Activated T-cell treated with anti-CD3 and anti-CD28 coated beads, Interleukin-2, amount 50 U/mL, for 24 hours (primary cell): ENCODE measurements at regions not wholly inside any gene's neighbourhood (a gene's known extent, or its start where the extent isn't known, plus 50 kb on each side); places are given as distances from the start of the nearest gene placed in this dataset.

ENCODE experiments used
- DNase-seq: peaks from one replicate; pipeline ENCODE4 v3.0.0-alpha.2; 2020
- H3K27ac Mint-ChIP-seq: 2 replicates; pipeline ENCODE4 v1.8.0; 2020; ENCODE audit warnings: mild to moderate bottlenecking, mixed read lengths
- H3K27me3 Mint-ChIP-seq: 2 replicates; pipeline ENCODE4 v1.8.0; 2020; ENCODE audit warnings: mixed read lengths
- H3K36me3 Mint-ChIP-seq: 2 replicates; pipeline ENCODE4 v1.8.0; 2020; ENCODE audit warnings: low read depth, mixed read lengths
- H3K4me1 Mint-ChIP-seq: 2 replicates; pipeline ENCODE4 v1.8.0; 2020; ENCODE audit warnings: low read depth, mixed read lengths
- H3K4me3 Mint-ChIP-seq: 2 replicates; pipeline ENCODE4 v1.8.0; 2020; ENCODE audit warnings: mild to moderate bottlenecking, moderate library complexity, mixed read lengths
- H3K9me3 Mint-ChIP-seq: 2 replicates; pipeline ENCODE4 v1.8.0; 2020; ENCODE audit warnings: mixed read lengths

DNA sequence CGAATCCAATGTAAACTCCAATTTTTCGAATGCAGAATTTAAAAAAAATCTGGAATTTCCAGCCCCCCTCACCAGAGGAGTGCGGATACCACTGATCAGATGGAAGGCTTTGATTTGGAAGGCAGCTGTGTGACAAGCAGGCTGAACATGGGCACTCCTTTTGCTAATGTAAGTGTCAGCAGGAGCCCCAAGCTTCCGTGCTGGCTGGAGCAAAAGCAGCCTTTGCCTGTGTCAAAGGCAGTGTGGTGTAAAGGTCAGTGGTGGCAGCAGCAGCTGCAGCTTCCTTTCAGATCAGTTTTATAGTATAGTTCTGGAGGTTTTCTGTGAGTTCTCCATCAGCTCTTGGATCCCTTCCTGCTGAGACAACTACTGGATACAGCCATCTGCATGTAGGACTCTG is 259.9 kb downstream of the CTH start:
- Mint-ChIP-seq H3K4me1 (peaks cover 4% of the 10 kb centered on the region), H3K27me3 (no peaks in the 10 kb centered on the region), H3K36me3 (no peaks in the 10 kb centered on the region), H3K4me3 (no peak overlapping the region), H3K27ac (no peak overlapping the region), H3K9me3 (no peaks in the 10 kb centered on the region)
- DNase-seq: no peak

DNA sequence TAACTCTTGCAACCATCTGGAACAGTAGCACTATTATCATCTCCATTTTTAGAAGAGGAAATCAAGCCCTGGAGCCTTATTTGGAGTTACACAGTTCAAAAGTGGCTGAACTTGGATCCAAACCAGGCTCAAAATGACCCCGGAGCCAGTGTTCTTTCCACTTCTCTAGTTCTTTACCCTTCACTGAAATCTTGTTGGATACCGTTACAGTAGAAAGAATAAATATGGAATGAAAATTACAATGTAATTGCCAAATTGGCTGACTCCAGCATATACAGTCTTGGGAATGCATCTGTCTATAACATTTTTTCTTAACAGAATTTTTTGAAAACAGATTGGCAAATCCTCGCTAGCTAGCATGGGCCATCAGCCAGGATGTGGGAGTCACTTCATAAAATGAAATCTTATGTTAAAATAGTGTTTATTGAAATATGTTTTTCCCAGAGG is 261.4 kb downstream of the CTH start:
- H3K27ac Mint-ChIP-seq: no peak overlapping the region
- no peaks in the 10 kb centered on the region for H3K27me3 Mint-ChIP-seq
- no peaks in the 10 kb centered on the region for H3K36me3 Mint-ChIP-seq
- H3K4me3 Mint-ChIP-seq: no peak overlapping the region
- no peak for DNase-seq
- H3K4me1 Mint-ChIP-seq: peaks cover 4% of the 10 kb centered on the region
- no peaks in the 10 kb centered on the region for H3K9me3 Mint-ChIP-seq

DNA sequence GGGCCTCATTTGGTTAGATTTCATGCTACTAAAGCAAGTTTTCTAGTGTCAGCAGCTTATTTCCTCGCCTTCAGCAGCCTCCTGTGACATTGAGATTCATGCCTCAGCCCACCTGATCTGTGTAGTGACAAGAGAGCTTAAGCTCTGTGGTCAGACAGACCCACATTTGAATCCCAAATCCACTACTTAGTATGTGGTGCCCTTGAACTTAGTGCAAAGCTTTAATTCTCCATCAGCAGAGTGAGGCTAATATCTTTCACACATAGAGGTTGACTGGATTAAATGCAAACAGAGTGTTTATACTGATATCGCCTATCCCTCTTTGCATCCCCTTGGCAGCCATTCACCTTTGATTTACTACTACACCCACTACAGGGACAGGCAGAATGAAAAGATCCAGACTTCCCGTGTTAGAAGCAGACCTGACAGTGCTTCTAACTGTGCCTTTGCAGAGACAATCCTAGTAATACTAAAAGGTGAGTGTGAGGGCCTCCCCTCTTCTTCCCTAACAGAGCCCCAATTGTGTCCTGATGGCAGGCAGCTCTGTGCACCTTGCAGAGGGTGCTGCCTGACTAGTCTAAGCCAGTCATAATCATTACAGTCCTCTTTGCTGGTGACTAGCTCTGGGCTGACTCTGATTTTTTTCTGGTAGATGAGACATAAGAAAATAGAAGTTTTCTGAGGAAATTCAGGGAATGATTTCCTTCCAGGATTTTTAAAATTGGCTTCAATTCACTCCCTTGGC is 264.0 kb downstream of the CTH start:
- Mint-ChIP-seq H3K36me3 (no peaks in the 10 kb centered on the region), H3K9me3 (no peaks in the 10 kb centered on the region), H3K27me3 (no peaks in the 10 kb centered on the region), H3K4me3 (no peak overlapping the region), H3K4me1 (peaks cover 4% of the 10 kb centered on the region), H3K27ac (no peak overlapping the region)
- no peak for DNase-seq

DNA sequence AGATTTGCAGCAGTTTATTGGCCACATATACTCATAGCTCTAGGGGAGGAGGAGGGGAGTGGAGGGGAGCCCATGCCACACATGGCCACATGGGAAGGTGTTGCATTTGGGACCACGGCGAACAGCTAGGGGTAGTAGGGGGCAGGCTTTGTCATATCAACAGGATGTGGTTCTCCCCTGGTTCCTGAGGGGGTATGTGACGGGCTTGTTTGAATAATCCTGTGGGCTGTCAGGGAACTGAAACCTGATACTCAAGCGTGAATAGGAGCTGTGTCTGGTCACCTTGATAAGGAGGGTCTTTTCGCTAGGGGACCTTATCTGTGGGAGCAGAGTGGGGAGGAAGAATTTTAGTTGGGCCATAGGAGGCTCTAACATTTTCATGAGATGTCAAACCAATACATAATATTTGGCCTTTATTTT is 264.7 kb downstream of the CTH start:
- no peaks in the 10 kb centered on the region for H3K36me3 Mint-ChIP-seq

DNA sequence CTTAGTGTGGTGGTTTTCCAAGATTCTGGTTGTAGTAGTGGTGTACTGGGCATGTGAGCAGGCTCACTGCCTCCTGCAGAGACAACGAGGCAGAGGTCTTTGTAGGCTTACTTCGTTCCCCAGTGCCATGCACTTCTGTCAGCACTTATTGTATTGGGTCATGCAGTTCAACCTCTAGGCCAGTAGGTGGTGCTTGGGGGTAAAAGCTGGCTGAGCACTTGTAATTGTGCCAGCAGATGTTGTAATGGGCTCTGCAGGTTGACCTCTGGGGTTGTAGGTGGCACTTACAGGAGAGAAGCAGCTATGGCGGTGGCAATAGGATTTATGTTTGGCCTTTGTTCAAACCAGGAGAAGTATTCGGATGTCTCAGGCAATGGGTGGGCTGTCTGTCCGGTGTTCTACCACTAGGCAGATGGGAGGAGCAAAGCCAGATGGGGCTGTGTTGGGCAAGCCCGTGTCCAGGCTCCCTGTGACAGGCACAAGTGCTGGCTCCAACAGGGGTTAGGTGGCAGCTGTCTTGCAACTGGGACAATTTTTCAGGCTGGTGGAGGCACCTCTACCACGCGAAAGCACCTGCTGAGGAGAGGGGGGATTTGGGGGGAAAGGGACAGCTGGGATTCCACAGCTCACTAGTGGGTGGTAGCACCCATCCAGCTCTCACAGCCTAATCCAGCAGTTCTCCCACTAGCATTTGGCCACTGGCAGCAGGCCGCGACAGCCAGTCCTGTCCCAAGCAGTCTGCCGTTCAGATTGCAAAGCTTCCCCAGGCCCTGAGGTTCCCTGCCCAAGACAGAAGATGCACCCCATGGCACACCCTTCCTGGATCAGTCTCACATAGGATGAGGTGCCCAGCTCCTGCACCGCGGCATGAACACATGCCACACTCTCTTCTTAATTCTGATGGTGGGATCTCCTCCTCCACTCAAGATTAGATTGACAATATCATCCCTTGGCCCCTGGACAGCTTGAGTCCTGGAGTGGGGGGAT is 274.5 kb downstream of the CTH start:
- Mint-ChIP-seq H3K36me3 (no peaks in the 10 kb centered on the region), H3K4me1 (no peaks in the 10 kb centered on the region), H3K27ac (no peak overlapping the region), H3K27me3 (peaks cover 11% of the 10 kb centered on the region), H3K9me3 (no peaks in the 10 kb centered on the region), H3K4me3 (no peak overlapping the region)
- peak; percentile 44 for DNase-seq

More for the DNA sequence above, 264.7 kb downstream of the CTH start:
- Mint-ChIP-seq H3K9me3 (no peaks in the 10 kb centered on the region), H3K27me3 (no peaks in the 10 kb centered on the region), H3K27ac (no peak overlapping the region), H3K4me1 (peaks cover 4% of the 10 kb centered on the region), H3K4me3 (no peak overlapping the region)
- no peak for DNase-seq

DNA sequence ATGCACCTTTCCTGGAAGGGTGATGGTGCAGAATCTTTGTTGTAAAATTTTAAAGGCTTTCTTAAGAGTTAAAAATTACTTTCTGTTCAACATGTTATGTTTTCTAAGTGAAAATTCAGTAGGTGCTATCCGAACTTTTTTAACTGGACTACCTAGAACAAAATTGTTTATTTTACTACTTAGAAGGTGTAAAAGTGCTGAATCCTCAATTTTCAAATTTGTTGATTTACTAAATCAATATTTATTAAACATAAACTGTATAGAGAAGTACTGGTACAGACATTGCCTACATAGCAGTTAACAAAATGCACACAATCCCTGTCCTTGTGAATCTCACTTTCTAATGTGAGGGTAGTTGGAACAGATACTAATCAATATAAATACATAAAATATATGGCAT is 277.5 kb downstream of the CTH start:
- H3K27me3 Mint-ChIP-seq: peaks cover 9% of the 10 kb centered on the region
- no peak overlapping the region for H3K27ac Mint-ChIP-seq
- no peaks in the 10 kb centered on the region for H3K4me1 Mint-ChIP-seq
- H3K36me3 Mint-ChIP-seq: no peaks in the 10 kb centered on the region
- H3K9me3 Mint-ChIP-seq: no peaks in the 10 kb centered on the region
- no peak for DNase-seq
- H3K4me3 Mint-ChIP-seq: no peak overlapping the region

DNA sequence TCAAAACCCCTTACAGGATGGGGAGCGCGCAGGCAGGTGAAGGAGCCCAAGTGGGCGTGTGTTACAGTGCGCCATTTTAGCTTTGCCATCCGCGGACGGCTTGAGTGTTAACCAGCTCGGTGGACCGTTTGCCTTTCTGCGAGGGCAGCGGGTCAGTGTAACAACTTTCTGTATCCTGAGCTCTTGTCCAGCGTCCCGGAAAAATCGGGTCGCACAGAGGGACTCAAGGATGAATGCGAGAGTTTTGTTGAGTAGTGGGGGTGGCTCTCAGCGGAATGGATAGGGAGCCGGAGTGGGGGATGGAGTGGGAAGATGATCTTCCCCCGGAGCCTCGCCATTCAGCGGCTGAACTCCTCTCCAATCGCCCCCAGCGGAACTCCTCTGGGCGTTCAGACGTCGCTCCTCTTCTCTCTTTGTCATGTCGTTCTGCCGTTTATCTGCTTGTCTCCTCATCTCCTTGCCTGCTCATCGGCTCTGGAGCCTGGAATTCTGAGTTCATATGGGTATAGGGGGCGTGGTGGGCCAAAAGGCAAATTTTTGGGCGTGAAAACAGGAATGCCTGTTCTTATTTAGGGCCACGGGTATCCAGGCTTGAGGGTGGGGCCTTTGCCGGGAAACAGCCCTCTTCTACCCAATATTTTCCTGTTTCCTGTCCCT is 295.4 kb downstream of the CTH start:
- no peak overlapping the region for H3K4me3 Mint-ChIP-seq
- no peak overlapping the region for H3K27ac Mint-ChIP-seq

DNA sequence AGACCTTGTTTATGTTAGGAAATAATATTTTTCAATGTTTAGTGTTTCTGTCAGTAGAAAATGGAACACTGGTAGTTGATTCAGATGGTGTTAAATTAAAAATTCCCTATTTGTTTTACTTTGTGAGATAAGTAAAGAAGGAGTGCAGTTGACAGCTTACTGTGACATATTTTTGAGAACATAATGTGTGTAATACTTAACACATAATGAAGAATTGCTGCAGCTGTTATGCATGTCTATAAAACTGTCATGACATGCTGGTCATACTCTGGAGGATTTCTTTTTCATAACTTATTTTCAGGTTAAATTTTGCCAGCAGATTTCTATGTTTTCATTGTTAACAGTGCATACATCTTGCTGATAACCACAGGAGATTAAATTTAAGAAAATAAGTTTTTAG is 296.1 kb downstream of the CTH start:
- Mint-ChIP-seq H3K36me3 (no peaks in the 10 kb centered on the region), H3K27me3 (peaks cover 15% of the 10 kb centered on the region), H3K9me3 (peaks cover 19% of the 10 kb centered on the region), H3K4me1 (no peaks in the 10 kb centered on the region), H3K4me3 (no peak overlapping the region), H3K27ac (no peak overlapping the region)
- no peak for DNase-seq

More for the DNA sequence above, 295.4 kb downstream of the CTH start:
- Mint-ChIP-seq H3K4me1 (no peaks in the 10 kb centered on the region), H3K27me3 (peaks cover 15% of the 10 kb centered on the region), H3K36me3 (no peaks in the 10 kb centered on the region), H3K9me3 (peaks cover 19% of the 10 kb centered on the region)
- no peak for DNase-seq

DNA sequence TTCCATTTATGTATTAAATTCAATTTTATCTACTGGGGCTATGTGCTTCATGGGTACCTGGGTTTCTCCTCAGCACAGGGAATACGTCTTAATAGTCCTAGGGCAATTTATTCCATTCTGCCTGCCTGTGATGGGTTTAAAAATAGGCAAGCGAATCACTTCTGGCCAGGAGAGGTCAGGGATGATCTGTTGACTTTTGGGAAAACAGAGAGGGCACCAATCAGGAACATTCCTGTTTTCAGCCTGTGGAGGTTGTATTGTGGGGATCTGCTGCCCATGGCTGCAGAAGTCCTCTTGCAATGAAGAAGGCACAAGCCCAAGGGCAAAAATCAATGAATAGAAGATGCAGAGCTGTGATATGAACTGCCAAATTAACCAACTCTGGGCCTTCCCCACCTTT is 303.1 kb downstream of the CTH start:
- no peak overlapping the region for H3K27ac Mint-ChIP-seq
- no peak overlapping the region for H3K4me3 Mint-ChIP-seq
- no peaks in the 10 kb centered on the region for H3K4me1 Mint-ChIP-seq
- H3K36me3 Mint-ChIP-seq: no peaks in the 10 kb centered on the region
- DNase-seq: no peak
- H3K9me3 Mint-ChIP-seq: peaks cover 5% of the 10 kb centered on the region
- H3K27me3 Mint-ChIP-seq: peaks cover under 1% of the 10 kb centered on the region

DNA sequence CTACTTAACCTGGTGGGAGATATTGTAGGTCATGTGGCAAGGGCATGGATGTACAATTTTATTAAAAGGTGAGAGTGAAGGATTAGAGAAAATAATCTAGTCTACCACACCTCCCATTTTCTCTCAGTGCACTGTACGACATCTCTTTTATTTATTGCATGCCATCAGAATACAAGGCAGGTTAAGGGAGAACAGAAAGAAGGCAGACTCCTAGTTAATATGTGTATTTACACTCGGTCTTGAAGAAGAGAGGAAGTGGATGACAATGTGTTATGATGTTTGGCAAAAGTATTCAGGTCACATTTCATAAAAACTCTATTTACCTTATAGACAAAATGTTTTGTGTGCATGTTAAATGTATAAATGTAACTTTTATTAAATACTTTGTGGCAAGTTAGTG is 306.1 kb downstream of the CTH start:
- H3K4me3 Mint-ChIP-seq: no peak overlapping the region
- DNase-seq: no peak
- H3K36me3 Mint-ChIP-seq: no peaks in the 10 kb centered on the region
- no peaks in the 10 kb centered on the region for H3K9me3 Mint-ChIP-seq
- H3K4me1 Mint-ChIP-seq: no peaks in the 10 kb centered on the region
- no peaks in the 10 kb centered on the region for H3K27me3 Mint-ChIP-seq
- H3K27ac Mint-ChIP-seq: no peak overlapping the region

DNA sequence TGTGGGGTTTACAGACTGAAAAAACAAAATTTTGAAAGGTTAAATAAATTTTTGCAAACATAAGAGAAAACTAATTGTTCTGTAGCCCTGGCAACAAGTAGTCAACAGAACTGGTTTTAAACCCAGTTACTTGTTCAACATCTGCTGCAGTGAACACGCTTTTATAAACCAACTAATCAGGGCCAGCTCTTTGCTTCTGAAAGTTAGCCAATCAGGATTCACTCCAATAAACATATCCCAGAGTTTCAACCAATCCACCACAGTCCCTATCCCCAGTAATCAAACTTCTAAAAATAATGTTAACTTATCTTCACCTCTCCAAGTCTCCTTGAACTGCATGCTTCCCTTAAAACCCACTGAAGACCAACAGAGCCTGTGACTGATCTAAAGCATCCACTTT is 306.6 kb downstream of the CTH start:
- H3K36me3 Mint-ChIP-seq: no peaks in the 10 kb centered on the region
- peaks cover 3% of the 10 kb centered on the region for H3K9me3 Mint-ChIP-seq
- H3K27ac Mint-ChIP-seq: no peak overlapping the region
- H3K4me1 Mint-ChIP-seq: no peaks in the 10 kb centered on the region
- H3K27me3 Mint-ChIP-seq: no peaks in the 10 kb centered on the region
- H3K4me3 Mint-ChIP-seq: no peak overlapping the region
- DNase-seq: no peak

DNA sequence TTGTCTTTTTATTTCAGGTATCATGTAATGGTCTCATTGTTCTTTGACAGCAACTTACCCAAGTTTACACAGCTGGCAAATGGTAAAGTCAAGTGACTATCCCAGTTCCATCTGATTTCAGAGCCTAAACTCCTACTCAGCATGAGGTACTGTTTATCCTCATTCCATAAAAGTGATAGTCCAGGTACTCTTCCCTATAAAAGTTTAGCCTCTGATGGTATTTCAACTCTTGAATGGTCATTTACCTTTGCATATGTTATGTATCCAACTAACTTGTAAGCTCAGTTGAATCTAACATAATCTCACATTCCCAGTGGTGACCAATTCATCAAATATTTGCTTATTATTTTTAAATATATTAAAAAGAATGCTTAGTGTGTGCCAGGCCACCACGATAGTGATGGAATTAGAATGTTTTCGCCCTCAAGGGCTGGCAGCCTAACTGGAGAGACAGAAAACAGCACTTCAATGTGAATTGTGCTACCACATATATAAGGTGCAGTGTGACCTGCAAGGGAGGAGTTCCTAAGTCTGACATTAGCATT is 307.1 kb downstream of the CTH start:
- peaks cover 8% of the 10 kb centered on the region for H3K9me3 Mint-ChIP-seq
- H3K27me3 Mint-ChIP-seq: no peaks in the 10 kb centered on the region
- DNase-seq: no peak
- H3K4me3 Mint-ChIP-seq: no peak overlapping the region
- no peaks in the 10 kb centered on the region for H3K4me1 Mint-ChIP-seq
- H3K27ac Mint-ChIP-seq: no peak overlapping the region
- no peaks in the 10 kb centered on the region for H3K36me3 Mint-ChIP-seq

DNA sequence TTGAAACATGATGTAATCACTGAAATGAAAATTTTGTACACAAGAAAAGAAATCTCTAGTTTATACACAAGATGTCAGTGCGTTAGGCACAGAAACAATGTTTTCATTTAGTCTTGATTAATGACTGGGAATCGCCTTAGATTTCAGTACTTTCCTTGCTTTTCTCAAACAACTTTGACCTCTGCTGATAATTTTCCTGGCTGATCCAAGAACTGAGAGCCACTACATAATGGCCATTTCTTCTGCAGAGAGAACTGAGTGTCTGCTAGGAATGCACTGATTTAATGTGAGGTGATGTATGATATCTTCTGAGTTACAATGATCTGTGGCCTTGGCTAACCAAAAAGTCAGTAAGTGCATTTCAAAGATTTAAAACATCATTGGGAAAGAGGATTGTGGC is 308.1 kb downstream of the CTH start:
- Mint-ChIP-seq H3K4me3 (no peak overlapping the region), H3K27me3 (no peaks in the 10 kb centered on the region), H3K36me3 (no peaks in the 10 kb centered on the region), H3K27ac (no peak overlapping the region), H3K4me1 (no peaks in the 10 kb centered on the region), H3K9me3 (peaks cover 9% of the 10 kb centered on the region)
- DNase-seq: no peak

DNA sequence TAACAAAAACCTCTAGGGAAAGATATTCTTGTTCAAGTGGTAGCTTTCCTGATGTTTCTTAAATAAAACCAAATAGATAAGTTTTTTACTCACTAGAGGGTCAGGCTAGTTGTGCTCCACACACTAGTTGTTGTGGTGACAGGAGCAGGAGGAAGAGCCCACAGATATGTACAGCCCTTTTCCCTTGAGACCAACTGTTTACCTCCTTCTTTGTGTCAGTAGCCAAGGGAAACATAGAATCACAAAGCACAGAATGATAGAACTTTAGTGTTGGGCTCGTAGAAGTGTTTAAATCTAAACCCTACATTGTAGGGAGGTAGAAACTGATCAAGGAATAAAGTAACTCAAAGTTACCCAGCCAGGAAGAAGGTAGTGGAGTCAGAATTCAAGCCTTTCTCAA is 309.0 kb downstream of the CTH start:
- H3K27me3 Mint-ChIP-seq: no peaks in the 10 kb centered on the region
- H3K36me3 Mint-ChIP-seq: no peaks in the 10 kb centered on the region
- no peak for DNase-seq
- H3K4me1 Mint-ChIP-seq: no peaks in the 10 kb centered on the region
- H3K9me3 Mint-ChIP-seq: peaks cover 15% of the 10 kb centered on the region
- H3K27ac Mint-ChIP-seq: no peak overlapping the region
- H3K4me3 Mint-ChIP-seq: no peak overlapping the region
